H1 (cell line): ENCODE measurements at regions not wholly inside any gene's neighbourhood (a gene's known extent, or its start where the extent isn't known, plus 50 kb on each side); places are given as distances from the start of the nearest gene placed in this dataset.

Experiments
- CTCF ChIA-PET: fragments of 300-600 bp; sonication (Branson Sonifier 250); formaldehyde crosslinking; loops from one replicate; lab custom pipeline; 2021; ENCODE audit not compliant: partially characterized antibody; lab: Charles Lee
- POLR2A ChIA-PET: fragments of 300-600 bp; sonication (Branson Sonifier 250); formaldehyde crosslinking; loops from one replicate; lab custom pipeline; 2021; ENCODE audit warnings: inconsistent platforms; ENCODE audit not compliant: partially characterized antibody; lab: Charles Lee
- DNase-seq, 2 experiments: peaks; one replicate each; pipeline versions ENCODE4 v3.0.0 to v3.0.0-alpha.2; 2010 to 2022; ENCODE audit warnings: low spot score in 2 of 2, low read depth in 1 of 2, mixed read lengths in 1 of 2
- FAIRE-seq: peaks from 2 replicates; lab custom pipeline; 2011; peaks lifted over from hg19 to GRCh38; lab: Jason Lieb, UNC
- H2AFZ ChIP-seq: 2 replicates; pipeline ENCODE4 v1.8.1; 2012; ENCODE audit warnings: low read length, inconsistent platforms
- H2AK5ac ChIP-seq: 2 replicates; pipeline ENCODE4 v1.6.1; 2013; ENCODE audit warnings: low read depth, low read length
- H2BK120ac ChIP-seq: replicated peaks from 2 replicates; pipeline ENCODE3; 2013; ENCODE audit warnings: low read depth, low read length, inconsistent platforms
- H2BK12ac ChIP-seq: 2 replicates; pipeline ENCODE4 v1.6.1; 2013; ENCODE audit warnings: low read depth, low read length
- H2BK15ac ChIP-seq: 2 replicates; pipeline ENCODE4 v1.6.1; 2013; ENCODE audit warnings: low read length
- H2BK20ac ChIP-seq: 2 replicates; pipeline ENCODE4 v1.6.1; 2013; ENCODE audit warnings: low read length
- H2BK5ac ChIP-seq: 2 replicates; pipeline ENCODE4 v1.6.1; 2013; ENCODE audit warnings: low read depth, low read length
- H3K14ac ChIP-seq: 2 replicates; pipeline ENCODE4 v1.6.1; 2013; ENCODE audit warnings: inconsistent platforms; ENCODE audit not compliant: insufficient read length
- H3K18ac ChIP-seq: 2 replicates; pipeline ENCODE4 v1.6.1; 2013; ENCODE audit warnings: low read length; ENCODE audit errors: extremely low read depth
- H3K23ac ChIP-seq: 2 replicates; pipeline ENCODE4 v1.6.1; 2013; ENCODE audit warnings: inconsistent platforms; ENCODE audit not compliant: insufficient read length
- H3K23me2 ChIP-seq: 2 replicates; pipeline ENCODE4 v1.6.1; 2013; ENCODE audit warnings: low read depth, low read length
- H3K27ac ChIP-seq: 2 replicates; pipeline ENCODE4 v1.6.1; 2011; ENCODE audit warnings: low read depth, low read length, inconsistent platforms
- H3K27me3 ChIP-seq, 4 experiments: replicated peaks in 1 of 4; 1 replicate in 1 of 4; 2 replicates in 3 of 4; pipeline versions ENCODE4 v1.6.1 to v1.8.1; 2011 to 2013; ENCODE audit warnings: low read length in 3 of 4, mild to moderate bottlenecking in 3 of 4, inconsistent platforms in 2 of 4, mixed read lengths in 2 of 4, moderate library complexity in 1 of 4; ENCODE audit not compliant: control insufficient read depth in 3 of 4, insufficient read depth in 3 of 4; ENCODE audit errors: extremely low read depth in 1 of 4
- H3K36me3 ChIP-seq, 4 experiments: 2 replicates each; pipeline versions ENCODE4 v1.6.1 to v1.8.1; 2011 to 2013; ENCODE audit warnings: mild to moderate bottlenecking in 4 of 4, low read length in 3 of 4, moderate library complexity in 2 of 4, control low read depth in 1 of 4, inconsistent platforms in 1 of 4; ENCODE audit not compliant: insufficient read depth in 4 of 4, control insufficient read depth in 2 of 4
- H3K4ac ChIP-seq: replicated peaks from 2 replicates; pipeline ENCODE3; 2013; ENCODE audit warnings: low read length, low read depth, mixed read lengths, inconsistent platforms; ENCODE audit not compliant: insufficient read length
- H3K4me1 ChIP-seq, 4 experiments: replicated peaks in 1 of 4; 1 replicate in 1 of 4; 2 replicates in 3 of 4; pipeline versions ENCODE4 v1.6.1 to v1.8.1; 2011 to 2013; ENCODE audit warnings: low read length in 3 of 4, inconsistent platforms in 2 of 4, mixed read lengths in 1 of 4; ENCODE audit not compliant: insufficient read depth in 4 of 4, control insufficient read depth in 3 of 4
- H3K4me2 ChIP-seq, 2 experiments: 2 replicates each; pipeline versions ENCODE4 v1.6.1 to v1.8.1; 2011 to 2013; ENCODE audit warnings: low read depth in 2 of 2, low read length in 2 of 2, control low read depth in 1 of 2, inconsistent platforms in 1 of 2, mild to moderate bottlenecking in 1 of 2; ENCODE audit not compliant: insufficient read depth in 1 of 2
- H3K4me3 ChIP-seq, 4 experiments: fragments of 200-600, 300-600 bp in 1 of 4; sonication (generic), shearing (Covaris generic), sonication (Bioruptor Twin) in 1 of 4; 2 replicates each; pipeline versions ENCODE4 v1.5.1 to v1.8.1; 2011 to 2016; ENCODE audit warnings: low read length in 4 of 4, low read depth in 3 of 4, control low read depth in 2 of 4, inconsistent platforms in 2 of 4, mild to moderate bottlenecking in 2 of 4, mixed read lengths in 1 of 4, moderate library complexity in 1 of 4; ENCODE audit not compliant: insufficient read depth in 2 of 4; ENCODE audit errors: extremely low read depth in 1 of 4
- H3K56ac ChIP-seq: replicated peaks from 2 replicates; pipeline ENCODE3; 2013; ENCODE audit warnings: low read depth, mild to moderate bottlenecking, mixed read lengths, low read length, inconsistent platforms; ENCODE audit not compliant: insufficient read length
- H3K79me1 ChIP-seq: 2 replicates; pipeline ENCODE4 v1.6.1; 2013; ENCODE audit warnings: low read depth, low read length, control low read depth
- H3K79me2 ChIP-seq, 2 experiments: 2 replicates each; pipeline versions ENCODE4 v1.6.1 to v1.8.1; 2012 to 2013; ENCODE audit warnings: low read length in 2 of 2, mild to moderate bottlenecking in 2 of 2, inconsistent platforms in 1 of 2; ENCODE audit not compliant: insufficient read depth in 2 of 2, control insufficient read depth in 1 of 2
- H3K9ac ChIP-seq, 4 experiments: replicated peaks in 1 of 4; 1 replicate in 1 of 4; 2 replicates in 3 of 4; pipeline versions ENCODE4 v1.6.1 to v1.8.1; 2011 to 2013; ENCODE audit warnings: low read depth in 3 of 4, low read length in 3 of 4, control low read depth in 2 of 4, mild to moderate bottlenecking in 2 of 4, moderate library complexity in 2 of 4, inconsistent platforms in 1 of 4; ENCODE audit errors: extremely low read depth in 1 of 4
- H3K9me3 ChIP-seq, 2 experiments: 2 replicates each; pipeline versions ENCODE4 v1.6.1 to v1.8.1; 2012 to 2013; ENCODE audit warnings: mild to moderate bottlenecking in 2 of 2, moderate library complexity in 2 of 2, control low read depth in 1 of 2, inconsistent platforms in 1 of 2, low read depth in 1 of 2, low read length in 1 of 2, mixed read lengths in 1 of 2; ENCODE audit not compliant: insufficient read depth in 2 of 2
- H4K20me1 ChIP-seq, 2 experiments: replicated peaks in 1 of 2; 2 replicates each; pipeline versions ENCODE3 to v1.8.1; 2011 to 2013; ENCODE audit warnings: inconsistent platforms in 2 of 2, low read length in 2 of 2, mild to moderate bottlenecking in 1 of 2; ENCODE audit not compliant: insufficient read depth in 2 of 2, control insufficient read depth in 1 of 2
- H4K5ac ChIP-seq: 2 replicates; pipeline ENCODE4 v1.6.1; 2013; ENCODE audit warnings: low read length, low read depth, mixed read lengths, inconsistent platforms; ENCODE audit not compliant: insufficient read length
- H4K8ac ChIP-seq: 2 replicates; pipeline ENCODE4 v1.8.0; 2013; ENCODE audit warnings: mild to moderate bottlenecking, moderate library complexity, low read length, inconsistent platforms; ENCODE audit not compliant: insufficient read depth; ENCODE audit errors: extremely low read depth
- H4K91ac ChIP-seq: replicated peaks from 2 replicates; pipeline ENCODE3; 2013; ENCODE audit warnings: low read length, mixed read lengths, inconsistent platforms; ENCODE audit not compliant: insufficient read length
- BACH1 ChIP-seq: IDR thresholded peaks from 2 replicates; pipeline ENCODE4 v1.6.1; 2012; ENCODE audit warnings: low read length, improper control_type of control experiment
- BCL11A ChIP-seq, 2 experiments: IDR thresholded peaks; one replicate each; pipeline ENCODE4 v1.6.1; 2011; ENCODE audit warnings: low read depth in 2 of 2, low read length in 2 of 2, mild to moderate bottlenecking in 2 of 2
- GABPA ChIP-seq: IDR thresholded peaks from 2 replicates; pipeline ENCODE4 v1.6.1; 2011; ENCODE audit warnings: mild to moderate bottlenecking, low read length, moderate library complexity, borderline replicate concordance; ENCODE audit not compliant: insufficient read depth
- GTF2F1 ChIP-seq: IDR thresholded peaks from 2 replicates; pipeline ENCODE4 v1.6.1; 2012; ENCODE audit warnings: low read depth, low read length, improper control_type of control experiment, borderline replicate concordance
- KDM1A ChIP-seq: fragments of 200-600, 300-600 bp; sonication (generic); IDR thresholded peaks from 2 replicates; pipeline ENCODE4 v1.7.1; 2016; ENCODE audit warnings: mild to moderate bottlenecking, low read length, borderline replicate concordance
- NRF1 ChIP-seq: IDR thresholded peaks from 2 replicates; pipeline ENCODE4 v1.6.1; 2011; ENCODE audit warnings: mild to moderate bottlenecking, low read depth, low read length, improper control_type of control experiment
- SIN3A ChIP-seq, 2 experiments: IDR thresholded peaks in 1 of 2; conservative IDR thresholded peaks in 1 of 2; 2 replicates each; pipeline ENCODE4 v1.6.1; 2011 to 2012; ENCODE audit warnings: low read length in 2 of 2, improper control_type of control experiment in 1 of 2, low read depth in 1 of 2, mild to moderate bottlenecking in 1 of 2
- WGBS, 2 experiments: shearing (Covaris generic) in 1 of 2; methylation state at CpG; one replicate each; pipeline versions ENCODE4 v1.1.6 to v1.1.7; 2013 to 2015; ENCODE audit warnings: low lambda C conversion rate in 2 of 2, mixed read lengths in 2 of 2, inconsistent platforms in 1 of 2, low coverage in 1 of 2, missing lambda C conversion rate in 1 of 2; ENCODE audit not compliant: insufficient replicate concordance in 2 of 2, insufficient coverage in 1 of 2, insufficient read length in 1 of 2; ENCODE audit errors: extremely low coverage in 1 of 2, missing lambda C conversion rate in 1 of 2; 5-methylcytosine and 5-hydroxymethylcytosine counted together
- TF ChIP-seq, protein P1 (sequence below), 3 experiments: IDR thresholded peaks; 1 replicate in 2 of 3; 2 replicates in 1 of 3; pipeline versions ENCODE4 v1.5.1 to v1.6.1; 2011; ENCODE audit warnings: low read length in 3 of 3, mild to moderate bottlenecking in 3 of 3, inconsistent platforms in 2 of 3, low read depth in 1 of 3, moderate library complexity in 1 of 3; ENCODE audit not compliant: insufficient read depth in 1 of 3; ENCODE audit errors: control extremely low read depth in 1 of 3

DNA sequence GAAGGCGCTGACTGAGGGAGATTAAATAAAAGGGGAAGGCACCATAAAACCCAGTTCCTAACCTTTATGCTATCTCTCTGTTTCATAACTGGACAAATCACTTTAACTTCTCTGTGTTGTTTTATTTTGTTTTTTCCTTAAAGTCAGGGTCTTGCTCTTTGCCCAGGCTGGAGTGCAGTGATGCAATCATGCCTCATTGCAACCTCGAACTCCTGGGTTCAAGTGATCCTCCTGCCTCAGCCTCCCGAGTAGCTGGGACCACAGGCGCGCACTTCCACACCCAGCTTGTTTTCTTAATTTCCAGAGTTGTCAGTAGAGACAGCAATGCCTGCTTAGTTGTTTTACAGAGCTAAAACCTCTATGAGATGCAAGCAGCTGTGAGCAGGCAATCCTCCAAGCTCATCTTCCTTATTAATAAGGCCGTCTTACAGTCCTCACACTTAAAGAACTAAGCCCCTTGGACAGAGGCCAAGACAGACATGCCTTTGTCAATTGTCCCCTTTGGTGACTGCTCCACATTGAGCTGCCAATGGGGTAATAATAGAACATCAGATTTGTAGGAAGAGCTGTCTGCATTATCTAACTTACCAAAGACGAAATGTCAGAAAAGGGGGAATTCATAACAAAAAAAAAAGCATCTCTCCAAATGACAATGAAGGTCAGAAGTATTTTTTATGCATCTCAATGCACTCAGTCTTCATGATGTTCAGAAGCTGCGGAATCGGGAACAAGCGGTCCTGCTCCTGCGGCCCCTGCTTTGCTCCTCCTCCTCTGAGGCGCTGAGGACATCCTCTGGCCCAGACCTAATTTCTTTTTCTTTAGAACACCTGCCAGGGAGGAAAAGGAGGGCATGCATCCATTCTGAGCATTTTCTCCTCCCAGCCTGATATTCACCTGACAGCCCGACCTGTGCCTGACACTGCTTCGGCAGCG, 62.7 kb upstream of the RNF32 start:
- Histone ChIP-seq H4K20me1 (no peaks in the 10 kb centered on the region), H3K4ac (no peak overlapping the region), H2AFZ (no peak overlapping the region), H3K23ac (no peak overlapping the region), H3K14ac (no peak overlapping the region), H4K91ac (no peak overlapping the region), H3K27ac (no peak overlapping the region), H3K56ac (no peak overlapping the region), H2AK5ac (no peak overlapping the region), H3K27me3 (no peaks in the 10 kb centered on the region; a peak in 2 of 7 replicates), H2BK5ac (no peak overlapping the region), H3K79me1 (no peaks in the 10 kb centered on the region)
- FAIRE-seq: no peak
- TF ChIP-seq BCL11A (IDR thresholded peaks at IDR 0.05; ENCODE audit: low read depth in 2 of 2, low read length in 2 of 2): no peak
- no peak for TF ChIP-seq SIN3A (conservative IDR thresholded peaks at IDR 0.05 in 1 of 2, IDR thresholded peaks at IDR 0.05 in 1 of 2; ENCODE audit: low read depth in 1 of 2, low read length in 2 of 2)
- TF ChIP-seq GTF2F1: no peak
- TF ChIP-seq, protein P1, sequence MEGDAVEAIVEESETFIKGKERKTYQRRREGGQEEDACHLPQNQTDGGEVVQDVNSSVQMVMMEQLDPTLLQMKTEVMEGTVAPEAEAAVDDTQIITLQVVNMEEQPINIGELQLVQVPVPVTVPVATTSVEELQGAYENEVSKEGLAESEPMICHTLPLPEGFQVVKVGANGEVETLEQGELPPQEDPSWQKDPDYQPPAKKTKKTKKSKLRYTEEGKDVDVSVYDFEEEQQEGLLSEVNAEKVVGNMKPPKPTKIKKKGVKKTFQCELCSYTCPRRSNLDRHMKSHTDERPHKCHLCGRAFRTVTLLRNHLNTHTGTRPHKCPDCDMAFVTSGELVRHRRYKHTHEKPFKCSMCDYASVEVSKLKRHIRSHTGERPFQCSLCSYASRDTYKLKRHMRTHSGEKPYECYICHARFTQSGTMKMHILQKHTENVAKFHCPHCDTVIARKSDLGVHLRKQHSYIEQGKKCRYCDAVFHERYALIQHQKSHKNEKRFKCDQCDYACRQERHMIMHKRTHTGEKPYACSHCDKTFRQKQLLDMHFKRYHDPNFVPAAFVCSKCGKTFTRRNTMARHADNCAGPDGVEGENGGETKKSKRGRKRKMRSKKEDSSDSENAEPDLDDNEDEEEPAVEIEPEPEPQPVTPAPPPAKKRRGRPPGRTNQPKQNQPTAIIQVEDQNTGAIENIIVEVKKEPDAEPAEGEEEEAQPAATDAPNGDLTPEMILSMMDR (IDR thresholded peaks at IDR 0.05; ENCODE audit: control extremely low read depth in 1 of 3, insufficient read depth in 1 of 3, low read depth in 1 of 3, low read length in 3 of 3): no peak
- no peak for TF ChIP-seq BACH1
- no peak for TF ChIP-seq NRF1
- TF ChIP-seq KDM1A: no peak
- no peak for TF ChIP-seq GABPA
- TF ChIP-seq, all 59 proteins: peak for 0
- Histone ChIP-seq H2BK12ac (no peak overlapping the region), H3K23me2 (no peaks in the 10 kb centered on the region), H2BK120ac (no peak overlapping the region), H4K5ac (no peak overlapping the region), H2BK15ac (no peak overlapping the region), H3K79me2 (no peaks in the 10 kb centered on the region), H2BK20ac (no peak overlapping the region), H3K9ac (no peak overlapping the region), H3K18ac (no peak overlapping the region), H3K4me1 (peaks cover 0 to 18% (median 9%) of the 10 kb centered on the region in 4 experiments; a peak in 5 of 7 replicates), H4K8ac (no peak overlapping the region), H3K36me3 (no peaks in the 10 kb centered on the region), H3K4me3 (no peak overlapping the region), H3K9me3 (no peaks in the 10 kb centered on the region), H3K4me2 (no peak overlapping the region)
- 89% methylated on average over 15 of the region's 15 CpGs; no CpG with 5 or more reads in 1 of the 2 experiments for whole genome bisulfite sequencing, 2 experiments
- CTCF ChIA-PET: interaction anchor here (0.6 to 2.0 kb wide), 5 partner anchors 16 to 131 kb away, joined by 3 to 6 read pairs (median 3); no protein-coding TSS in a partner anchor
- POLR2A ChIA-PET: interaction anchor here (0.5 kb wide), 1 partner anchor 68 kb away, joined by 4 read pairs; no protein-coding TSS in a partner anchor
- no peak for DNase-seq
